ENCODE measurements at regions not wholly inside any gene's neighbourhood (a gene's known extent, or its start where the extent isn't known, plus 50 kb on each side); places are given as distances from the start of the nearest gene placed in this dataset.

DNA sequence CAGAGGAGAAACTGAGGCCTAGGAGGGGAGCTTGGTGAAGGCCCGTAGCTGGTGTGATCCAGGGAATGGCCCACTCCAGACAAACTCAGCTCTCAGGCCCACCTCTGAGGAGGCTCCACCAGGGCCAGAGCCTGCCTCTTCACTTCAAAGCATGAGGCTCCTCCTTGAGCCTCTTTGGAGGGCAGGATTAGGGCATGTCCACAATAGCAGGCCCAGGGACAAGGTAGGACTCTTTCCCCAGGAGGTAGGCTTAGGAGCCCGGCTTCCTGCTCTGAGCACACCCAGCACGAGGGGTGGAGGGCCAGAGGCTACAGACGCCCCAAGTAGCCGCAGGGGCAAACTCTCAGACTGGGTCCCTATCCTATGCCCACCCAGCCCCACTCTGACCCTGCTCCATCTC lies 164.6 kb upstream of the ZMIZ1 start:
- TF ChIP-seq, protein P1, sequence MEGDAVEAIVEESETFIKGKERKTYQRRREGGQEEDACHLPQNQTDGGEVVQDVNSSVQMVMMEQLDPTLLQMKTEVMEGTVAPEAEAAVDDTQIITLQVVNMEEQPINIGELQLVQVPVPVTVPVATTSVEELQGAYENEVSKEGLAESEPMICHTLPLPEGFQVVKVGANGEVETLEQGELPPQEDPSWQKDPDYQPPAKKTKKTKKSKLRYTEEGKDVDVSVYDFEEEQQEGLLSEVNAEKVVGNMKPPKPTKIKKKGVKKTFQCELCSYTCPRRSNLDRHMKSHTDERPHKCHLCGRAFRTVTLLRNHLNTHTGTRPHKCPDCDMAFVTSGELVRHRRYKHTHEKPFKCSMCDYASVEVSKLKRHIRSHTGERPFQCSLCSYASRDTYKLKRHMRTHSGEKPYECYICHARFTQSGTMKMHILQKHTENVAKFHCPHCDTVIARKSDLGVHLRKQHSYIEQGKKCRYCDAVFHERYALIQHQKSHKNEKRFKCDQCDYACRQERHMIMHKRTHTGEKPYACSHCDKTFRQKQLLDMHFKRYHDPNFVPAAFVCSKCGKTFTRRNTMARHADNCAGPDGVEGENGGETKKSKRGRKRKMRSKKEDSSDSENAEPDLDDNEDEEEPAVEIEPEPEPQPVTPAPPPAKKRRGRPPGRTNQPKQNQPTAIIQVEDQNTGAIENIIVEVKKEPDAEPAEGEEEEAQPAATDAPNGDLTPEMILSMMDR (IDR thresholded peaks at IDR 0.05), result no peak
- no peak for TF ChIP-seq EZH2 (IDR thresholded peaks at IDR 0.05; ENCODE audit: borderline replicate concordance, insufficient read depth, low read depth, low read length, poor library complexity, severe bottlenecking)
